GM18951 (cell line): ENCODE measurements at regions not wholly inside any gene's neighbourhood (a gene's known extent, or its start where the extent isn't known, plus 50 kb on each side); places are given as distances from the start of the nearest gene placed in this dataset.
"Not testable (repeated sequence)": the region's sequence is repeated elsewhere in the genome, so short reads cannot be mapped to it uniquely, and the experiment has no call there.

Experiments
- POLR2A ChIP-seq: IDR thresholded peaks from 4 replicates; pipeline ENCODE4 v1.6.1; 2011; ENCODE audit warnings: mild to moderate bottlenecking; ENCODE audit not compliant: insufficient read length, insufficient read depth; ENCODE audit errors: extremely low read depth
- in situ Hi-C: fragments of 300-500 bp; cut with MboI; formaldehyde crosslinking; loops from one replicate; pipeline ENCODE4 v1.12.0; 2022; ENCODE audit warnings: low sequenced_read_pairs, mixed read lengths, inconsistent platforms; ENCODE audit not compliant: unreplicated experiment

- no peak for TF ChIP-seq POLR2A
Measured at GRCh38 chr10:3881622-3882021, 96.6 kb upstream of the KLF6 start.

GRCh38 chr10:3879073-3879472 lies 94.1 kb upstream of the KLF6 start:
- in situ Hi-C loops = no loop called here
- no peak for TF ChIP-seq POLR2A

More at GRCh38 chr10:3881622-3882021, 96.6 kb upstream of the KLF6 start:
- in situ Hi-C loops = no loop called here

GRCh38 chr10:3877211-3878000 lies 92.4 kb upstream of the KLF6 start:
- no peak for TF ChIP-seq POLR2A
- in situ Hi-C loops = no loop called here

- TF ChIP-seq POLR2A = no peak
- in situ Hi-C loops = no loop called here
Measured at GRCh38 chr10:3876350-3876962, 91.4 kb upstream of the KLF6 start.

- no peak for TF ChIP-seq POLR2A
- in situ Hi-C loops = no loop called here
Measured at GRCh38 chr10:3875842-3876235, 90.8 kb upstream of the KLF6 start.

GRCh38 chr10:3874990-3875841 lies 90.2 kb upstream of the KLF6 start:
- TF ChIP-seq POLR2A = no peak
- in situ Hi-C loops = no loop called here

GRCh38 chr10:3874610-3874989 lies 89.6 kb upstream of the KLF6 start:
- in situ Hi-C loops = not testable (repeated sequence)

- in situ Hi-C loops = no loop called here
- no peak for TF ChIP-seq POLR2A
Measured at GRCh38 chr10:3873728-3874461, 88.9 kb upstream of the KLF6 start.

GRCh38 chr10:3872712-3873329 lies 87.8 kb upstream of the KLF6 start:
- no peak for TF ChIP-seq POLR2A
- in situ Hi-C loops = no loop called here

- in situ Hi-C loops = no loop called here
Measured at GRCh38 chr10:3871424-3871996, 86.5 kb upstream of the KLF6 start.

GRCh38 chr10:3869036-3869435 lies 84.0 kb upstream of the KLF6 start:
- no peak for TF ChIP-seq POLR2A
- in situ Hi-C loops = no loop called here

More at GRCh38 chr10:3871424-3871996, 86.5 kb upstream of the KLF6 start:
- no peak for TF ChIP-seq POLR2A

- in situ Hi-C loops = no loop called here
- TF ChIP-seq POLR2A = no peak
Measured at GRCh38 chr10:3868271-3868664, 83.3 kb upstream of the KLF6 start.
